NCI-H2171 treated with DMSO at 0.1 percent for 48 hours (cell line): ENCODE measurements at regions not wholly inside any gene's neighbourhood (a gene's known extent, or its start where the extent isn't known, plus 50 kb on each side); places are given as distances from the start of the nearest gene placed in this dataset.
"Not testable (repeated sequence)": the region's sequence is repeated elsewhere in the genome, so short reads cannot be mapped to it uniquely, and the experiment has no call there.

Source experiments
- DNase-seq: peaks from one replicate; lab custom pipeline; 2025; lab: John Stamatoyannopoulos, UW

DNA sequence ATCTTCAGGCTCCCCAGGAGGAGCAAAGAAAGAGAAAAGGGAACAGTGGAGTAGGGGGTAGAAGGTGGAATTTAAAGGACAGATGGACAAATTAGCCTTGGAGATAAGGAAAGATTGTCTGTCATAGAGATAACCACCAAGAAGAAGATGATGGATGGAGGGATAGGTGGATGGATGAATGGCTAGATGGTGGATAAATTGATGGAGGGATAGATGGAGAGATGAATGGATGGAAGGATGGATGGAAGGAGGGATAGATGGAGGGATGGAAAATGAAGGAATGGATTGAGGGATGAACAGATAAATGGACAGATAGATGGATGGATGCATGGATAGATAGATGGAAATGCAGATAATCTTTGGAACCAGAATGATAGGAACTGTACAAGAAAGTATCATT is 102.8 kb downstream of the TNFAIP3 start:
- DNase-seq = no peak

DNA sequence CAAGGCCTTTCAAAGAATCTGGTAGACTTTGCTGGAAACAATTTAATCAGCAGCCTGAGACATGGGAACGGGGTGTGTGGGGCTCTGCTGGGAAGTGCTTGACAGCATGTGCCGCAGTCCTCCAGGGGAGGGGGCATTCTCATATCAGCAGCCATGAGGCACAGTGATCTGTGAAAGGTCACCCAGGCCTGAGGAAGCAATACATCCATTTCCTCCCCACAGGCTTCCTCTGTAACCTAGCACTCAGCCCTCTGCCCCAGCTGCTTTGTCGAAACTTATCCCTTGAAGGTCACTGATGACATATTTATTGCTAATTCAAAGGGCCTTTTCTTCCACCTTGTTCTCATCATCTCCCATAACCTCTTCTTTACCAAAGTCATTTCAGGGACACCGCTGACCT is 103.3 kb downstream of the TNFAIP3 start:
- DNase-seq = no peak

DNA sequence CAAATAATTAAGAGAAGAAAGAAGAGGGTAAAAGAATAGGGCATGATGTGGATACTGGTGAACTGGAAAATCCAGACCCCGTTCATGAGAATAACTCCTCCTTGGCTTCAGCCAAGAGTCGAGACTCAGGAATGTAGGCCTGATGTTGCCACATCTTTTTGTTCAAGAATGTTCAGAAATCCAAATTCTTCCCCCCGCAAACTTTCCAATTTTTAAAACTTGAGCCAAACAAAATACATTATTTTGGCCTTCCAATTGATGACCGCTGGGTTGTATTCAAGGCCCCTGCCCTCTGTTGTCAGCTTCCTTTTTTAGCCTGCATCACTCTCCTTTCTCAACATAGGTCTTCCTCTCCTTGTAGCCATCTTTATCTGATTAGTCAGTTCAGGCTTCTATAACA is 106.1 kb downstream of the TNFAIP3 start:
- DNase-seq = no peak

DNA sequence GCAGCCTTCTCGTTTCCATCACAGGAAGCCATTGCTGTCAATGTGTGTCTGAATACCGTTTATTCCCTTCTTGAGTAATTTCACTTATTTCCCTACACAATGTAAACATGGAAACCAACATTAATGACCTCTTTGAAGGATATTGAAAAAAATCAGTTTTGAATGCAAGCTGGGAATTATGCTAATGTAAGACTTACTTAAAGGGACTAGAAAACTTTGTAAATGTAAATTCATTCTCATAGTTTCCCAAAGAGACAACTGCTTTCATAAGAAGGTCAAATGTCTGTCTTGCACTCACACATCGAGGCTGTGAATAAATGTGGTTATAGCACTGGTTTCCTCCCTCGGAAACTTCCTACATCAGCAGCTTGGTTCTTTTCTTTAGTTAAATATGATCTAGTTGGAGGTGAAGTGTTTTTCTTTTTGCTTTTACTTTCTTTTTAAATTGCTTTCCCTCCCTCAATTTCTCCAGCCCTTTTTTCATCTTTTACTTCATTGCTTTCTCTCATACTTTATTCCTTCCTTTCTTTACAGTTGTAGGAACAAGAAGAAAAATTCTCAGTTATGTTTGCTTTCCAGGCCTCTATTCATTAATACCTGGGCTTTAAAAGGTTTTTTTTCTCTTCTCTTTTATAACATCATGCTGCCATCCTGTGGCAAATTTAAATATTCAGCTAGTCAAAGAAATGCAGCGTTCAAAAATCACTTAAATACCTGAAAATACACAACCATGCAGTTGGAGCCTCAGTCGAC is 108.3 kb downstream of the TNFAIP3 start:
- peak; percentile 49 for DNase-seq

DNA sequence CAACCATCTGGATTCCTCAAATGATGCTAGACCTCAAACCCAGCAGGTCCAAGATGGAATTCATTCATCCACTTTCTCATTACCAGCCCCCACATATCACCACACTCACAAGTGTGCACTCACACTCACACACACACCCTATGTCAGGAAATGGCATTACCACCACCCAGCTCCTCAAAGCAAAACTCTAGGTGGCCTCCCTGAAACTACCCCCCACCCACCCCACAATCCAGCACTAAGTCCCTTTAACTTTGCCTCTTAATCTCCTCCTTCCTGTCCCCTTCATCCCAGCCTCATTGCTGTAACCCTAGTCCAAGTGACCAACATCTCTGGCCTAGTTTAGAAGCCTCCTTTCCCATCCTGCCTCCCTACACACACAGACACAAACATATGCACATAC is 109.4 kb downstream of the TNFAIP3 start:
- DNase-seq = no peak

DNA sequence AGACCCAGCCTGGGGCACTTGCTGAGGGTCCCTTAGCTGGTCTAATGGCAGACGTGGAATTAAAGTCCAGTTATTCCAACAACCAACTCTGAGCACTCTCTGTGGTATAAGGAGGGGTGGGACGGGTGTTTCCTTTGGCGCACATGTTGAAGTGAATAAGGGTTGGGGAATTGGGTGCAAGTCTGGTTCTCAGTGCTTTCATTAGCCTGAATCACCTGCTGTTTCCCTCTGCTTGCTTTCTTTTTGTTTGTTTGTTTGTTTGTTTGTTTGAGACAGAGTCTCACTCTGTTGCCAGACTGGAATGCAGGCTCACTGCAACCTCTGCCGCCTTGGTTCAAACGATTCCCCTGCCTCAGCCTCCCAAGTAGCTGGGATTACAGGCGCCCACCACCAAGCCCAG is 110.1 kb downstream of the TNFAIP3 start:
- DNase-seq = no peak

DNA sequence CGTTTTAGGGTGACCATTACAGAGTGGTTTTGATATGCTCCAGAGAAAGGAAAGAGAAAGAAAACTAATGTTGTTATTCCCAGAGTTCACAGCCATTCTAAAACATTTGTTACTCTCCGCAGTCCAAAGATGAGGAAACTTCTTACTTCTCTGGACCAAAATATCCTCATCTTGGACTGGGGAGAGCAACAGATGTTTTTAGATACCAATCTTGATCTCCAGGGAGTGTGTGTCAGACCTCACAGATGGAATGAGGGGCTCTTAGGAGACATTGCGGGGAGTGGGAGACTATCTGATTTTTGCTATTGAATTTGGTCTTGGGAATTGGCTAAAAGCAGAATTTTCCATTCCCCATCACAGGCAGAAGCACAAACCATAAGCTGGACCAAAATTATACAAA is 110.8 kb downstream of the TNFAIP3 start:
- DNase-seq = peak; percentile 61

DNA sequence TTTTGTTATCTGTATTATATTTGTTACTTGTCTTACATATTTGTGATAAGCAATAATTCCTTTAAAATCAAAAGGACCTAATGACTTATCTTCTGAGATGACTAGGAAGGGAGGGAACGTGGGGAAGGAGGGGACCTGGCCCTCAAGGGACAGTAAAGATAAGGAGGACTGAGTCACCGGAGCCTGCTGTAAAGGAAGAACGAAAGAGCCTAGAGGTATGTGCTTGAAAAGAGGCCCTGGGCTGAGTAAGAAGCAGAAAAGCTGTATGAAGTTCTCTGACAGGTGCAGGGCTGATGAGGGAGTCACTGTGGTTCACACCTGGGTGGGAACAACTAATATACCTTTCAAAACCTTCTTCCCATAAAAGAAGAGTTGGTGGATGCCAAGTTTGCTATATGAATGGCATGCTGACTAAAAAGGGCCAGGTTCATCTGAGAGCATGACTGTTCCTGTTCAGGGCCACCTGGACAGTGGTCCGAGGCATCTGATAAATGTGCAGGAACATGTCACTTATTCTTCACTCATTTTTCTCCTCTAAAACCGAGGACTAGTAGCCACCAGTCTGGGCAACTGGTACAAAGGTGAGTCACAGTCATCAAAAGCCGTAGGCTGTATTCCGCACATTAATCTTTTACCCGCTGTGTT is 111.3 kb downstream of the TNFAIP3 start:
- DNase-seq = peak; percentile 31

DNA sequence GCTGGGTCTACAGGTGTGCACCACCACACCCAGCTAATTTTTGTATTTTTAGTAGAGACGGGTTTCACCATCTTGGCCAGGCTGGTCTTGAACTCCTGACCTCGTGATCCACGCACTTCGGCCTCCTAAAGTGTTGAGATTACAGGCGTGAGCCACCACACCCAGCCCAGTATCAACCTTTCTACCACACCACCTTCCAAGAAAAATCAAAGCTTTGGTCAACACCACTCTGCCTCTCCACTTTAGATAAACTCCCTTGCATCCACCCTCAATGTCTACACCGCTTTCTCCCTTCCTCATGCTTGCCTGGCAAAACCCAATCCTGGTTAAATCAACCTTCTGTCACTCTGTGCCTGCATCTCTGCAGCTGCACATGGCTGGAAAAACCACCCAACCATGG is 112.2 kb downstream of the TNFAIP3 start:
- DNase-seq = not testable (repeated sequence)

DNA sequence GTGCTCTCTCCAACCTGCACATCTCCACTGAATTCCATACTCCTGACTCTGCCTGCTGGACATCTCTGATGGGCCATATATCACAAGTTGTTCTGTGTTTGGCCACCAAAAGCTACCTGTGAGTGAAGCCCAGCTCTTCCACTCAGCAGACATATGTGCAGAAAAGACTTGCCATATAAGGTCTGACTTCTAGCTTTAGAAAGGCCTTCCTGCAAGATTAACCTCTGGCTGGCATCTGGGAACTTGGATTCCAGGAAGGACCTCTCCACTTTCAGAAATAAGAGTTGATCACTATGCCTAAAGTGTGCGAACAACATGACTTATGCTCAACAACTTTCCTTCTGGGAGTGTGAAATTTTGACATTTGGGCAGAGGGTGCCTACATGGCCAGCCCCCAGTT is 113.7 kb downstream of the TNFAIP3 start:
- no peak for DNase-seq

DNA sequence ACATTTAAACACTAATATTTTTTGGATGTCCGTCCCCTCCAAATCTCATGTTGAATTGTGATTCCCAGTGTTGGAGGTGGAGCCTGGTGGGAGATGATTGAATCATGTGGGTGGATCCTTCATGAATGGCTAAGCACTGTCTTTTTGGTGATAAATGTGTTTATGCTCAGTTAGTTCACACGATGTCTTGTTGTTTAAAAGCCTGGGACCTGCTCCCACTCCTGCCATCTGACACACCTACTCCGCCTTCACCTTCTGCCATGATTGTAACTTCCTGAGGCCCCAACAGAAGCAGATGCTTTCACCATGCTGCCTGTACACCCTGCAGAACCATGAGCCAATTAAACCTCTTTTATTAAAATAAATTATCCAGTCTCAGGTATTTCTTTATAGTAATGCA is 114.7 kb downstream of the TNFAIP3 start:
- DNase-seq = peak; percentile 78

DNA sequence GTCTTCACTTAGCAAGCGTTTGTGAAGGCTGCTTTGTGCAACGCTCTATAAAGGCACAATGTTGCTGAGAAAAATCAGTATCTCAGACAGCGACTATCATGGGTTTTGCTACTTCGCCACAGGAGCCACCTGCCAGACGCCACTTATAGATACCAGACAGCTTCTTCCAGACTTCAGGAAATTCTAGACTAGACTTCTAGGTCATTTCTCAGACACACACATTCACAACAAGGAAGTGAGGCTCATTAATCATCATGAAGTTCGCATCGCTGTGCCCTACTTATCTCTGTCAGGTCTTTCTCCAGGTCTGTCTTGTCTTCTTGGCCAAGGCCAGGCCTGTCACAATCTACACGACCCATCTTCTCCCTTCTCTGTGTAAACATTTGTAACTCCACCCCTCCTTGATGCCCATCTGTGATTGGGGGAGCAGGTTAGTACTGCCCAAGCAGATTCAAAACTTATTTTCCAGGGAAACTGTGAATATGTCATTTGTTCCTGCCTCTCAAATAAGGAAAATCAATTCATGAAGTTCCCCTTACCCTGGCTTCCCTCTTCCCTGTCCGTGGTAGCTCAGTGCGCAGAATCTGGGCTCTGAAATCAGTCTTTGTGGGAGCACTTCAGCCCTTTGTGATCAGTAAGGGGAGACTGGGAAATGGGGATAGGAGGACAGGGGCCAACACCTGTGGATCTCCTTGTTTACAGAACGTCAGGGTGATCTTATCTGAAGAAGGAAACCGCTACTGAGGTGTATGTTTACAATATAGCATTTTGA is 115.5 kb downstream of the TNFAIP3 start:
- no peak for DNase-seq

DNA sequence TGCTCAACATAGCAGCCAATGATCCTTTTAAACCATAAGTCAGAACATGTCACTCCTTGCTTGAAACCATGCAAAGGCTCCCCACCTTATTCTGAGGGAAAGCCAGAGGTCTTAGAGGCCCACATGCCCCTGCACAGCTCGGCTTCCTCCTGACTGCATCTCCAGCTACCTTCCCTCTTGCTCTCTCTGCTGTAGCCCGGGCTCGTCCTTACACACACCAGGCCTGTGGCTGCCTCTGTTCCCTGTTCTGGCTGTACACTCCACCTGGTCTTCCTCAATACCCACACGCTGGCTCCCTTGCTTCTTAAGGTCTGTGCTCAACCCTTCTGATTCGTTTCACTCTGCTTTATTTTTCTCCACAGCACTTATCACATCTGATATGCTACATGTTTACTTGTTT is 116.2 kb downstream of the TNFAIP3 start:
- DNase-seq = no peak

DNA sequence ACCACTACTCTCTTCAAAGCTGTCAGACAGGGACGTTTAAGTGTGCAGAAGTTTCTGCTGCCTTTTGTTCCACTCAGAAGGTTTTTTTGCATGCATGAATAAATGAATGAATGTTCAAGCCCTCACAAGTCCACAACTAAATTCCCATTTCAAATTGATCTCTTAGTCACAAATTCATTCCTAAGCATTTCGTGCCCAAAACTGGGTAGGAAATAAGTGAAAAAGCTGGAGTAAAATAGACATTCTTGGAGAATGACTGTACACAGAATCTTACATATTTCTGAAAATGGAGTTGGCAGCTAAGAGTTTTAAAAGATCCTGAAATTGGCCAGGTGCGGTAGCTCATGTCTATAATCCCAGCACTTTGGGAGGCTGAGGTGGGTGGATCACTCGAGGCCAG is 117.6 kb downstream of the PERP start:
- no peak for DNase-seq

DNA sequence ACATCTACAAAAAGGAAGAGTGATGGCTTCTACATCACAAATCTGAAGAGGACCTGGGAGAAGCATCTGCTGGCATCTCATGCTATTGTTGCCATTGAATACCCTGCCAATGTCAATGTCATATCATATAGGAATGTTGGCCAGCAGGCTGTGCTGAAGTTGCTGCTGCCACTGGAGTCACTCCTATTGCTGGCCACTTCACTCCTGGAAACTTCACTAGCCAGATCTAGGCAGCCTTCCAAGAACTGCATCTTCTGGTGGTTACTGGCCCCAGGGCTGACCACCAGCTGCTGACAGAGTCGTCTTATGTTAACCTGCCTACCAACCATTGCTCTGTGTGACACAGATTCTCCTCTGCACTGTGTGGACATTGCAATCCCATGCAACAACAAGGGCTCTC is 111.8 kb downstream of the PERP start:
- DNase-seq = no peak

DNA sequence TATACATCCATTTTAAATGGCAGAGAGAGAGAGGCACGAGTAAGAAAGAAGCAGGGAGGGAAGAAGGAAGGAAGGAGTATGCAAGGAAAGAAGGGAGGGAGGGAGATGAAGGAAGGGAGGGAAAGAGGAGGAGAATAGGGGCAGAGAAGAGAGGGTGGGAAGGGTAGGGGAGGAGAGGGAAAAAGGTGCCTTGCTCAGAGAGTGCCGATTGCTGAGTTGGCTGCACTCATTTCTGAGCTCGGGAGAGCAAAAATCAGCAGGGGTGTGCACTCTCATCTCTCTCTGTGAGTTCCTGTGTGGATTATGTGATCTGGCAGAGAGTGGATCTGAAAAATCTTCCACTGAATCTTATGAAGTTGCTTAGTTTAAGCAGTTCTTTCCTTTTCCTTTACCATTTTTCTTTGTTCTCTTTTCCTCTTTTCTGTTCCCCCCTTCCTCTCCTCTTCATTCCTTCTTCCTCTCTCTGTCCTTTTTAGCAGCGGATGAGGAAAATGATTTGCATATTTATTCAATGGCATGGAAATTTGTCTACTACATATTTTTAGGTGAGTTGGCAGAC is 108.7 kb downstream of the PERP start:
- DNase-seq = no peak

DNA sequence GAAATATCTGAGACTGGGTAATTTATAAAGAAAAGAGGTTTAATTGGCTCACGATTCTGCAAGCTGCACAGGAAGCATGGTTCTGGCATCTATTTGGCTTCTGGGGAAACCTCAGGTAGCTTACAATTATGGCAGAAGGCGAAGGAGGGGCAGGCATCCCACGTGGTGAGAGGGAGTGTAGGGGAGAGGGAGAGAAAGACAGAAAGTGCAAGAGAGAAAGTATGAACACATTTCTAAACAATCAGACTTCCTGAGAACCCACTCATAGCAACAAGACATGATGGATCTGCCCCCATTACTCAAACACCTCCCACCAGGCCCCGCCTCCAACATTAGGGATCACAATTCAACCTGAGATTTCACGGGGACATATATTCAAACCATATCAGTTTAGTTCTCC is 107.4 kb downstream of the PERP start:
- no peak for DNase-seq

DNA sequence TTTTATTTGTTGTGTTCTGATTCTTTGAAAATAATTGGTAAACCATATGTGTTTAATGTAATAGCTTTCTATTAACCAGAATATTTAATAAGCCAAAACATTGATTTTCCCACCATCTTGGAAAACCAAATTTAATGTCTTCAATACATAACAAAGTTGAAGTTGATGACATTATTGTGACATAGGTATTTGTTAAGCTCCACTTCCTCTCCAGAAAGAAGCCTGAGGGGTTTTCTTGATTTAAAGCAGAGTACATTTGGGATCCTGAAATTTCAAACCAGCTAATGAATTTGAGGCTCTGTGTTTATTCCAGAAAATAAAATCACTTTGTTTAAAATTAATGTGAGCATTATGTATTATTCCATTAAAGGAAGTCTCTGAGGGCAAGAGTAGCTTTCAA is 106.3 kb downstream of the PERP start:
- no peak for DNase-seq

DNA sequence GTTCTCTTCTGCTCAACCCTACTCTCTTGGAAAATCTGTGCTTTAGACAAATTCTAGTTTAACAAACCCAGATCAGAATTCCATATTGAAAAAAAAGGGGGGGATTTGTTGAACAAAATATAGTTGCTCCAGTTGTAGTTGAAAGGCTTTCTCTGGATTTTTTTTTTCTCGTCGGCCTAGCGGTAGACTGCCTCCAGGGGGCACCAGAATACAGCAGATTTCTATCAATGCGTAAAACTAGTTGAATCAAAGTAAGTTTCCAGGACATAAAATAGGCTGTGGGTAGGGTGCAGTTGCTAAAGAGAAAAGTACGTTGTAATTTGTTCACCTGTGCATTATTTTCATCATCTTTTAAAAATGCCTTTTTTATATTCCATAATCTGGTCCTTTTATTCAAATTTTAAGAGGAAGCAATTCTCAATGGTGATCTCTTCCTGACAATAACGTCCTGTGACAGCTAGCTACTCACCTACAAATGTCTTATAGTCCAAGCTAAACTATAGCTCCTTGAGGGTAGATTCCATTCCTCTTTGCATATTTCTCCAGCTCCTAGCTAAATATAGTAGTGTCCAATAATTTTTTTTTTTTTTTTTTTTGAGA is 105.4 kb downstream of the PERP start:
- peak; percentile 66 for DNase-seq

DNA sequence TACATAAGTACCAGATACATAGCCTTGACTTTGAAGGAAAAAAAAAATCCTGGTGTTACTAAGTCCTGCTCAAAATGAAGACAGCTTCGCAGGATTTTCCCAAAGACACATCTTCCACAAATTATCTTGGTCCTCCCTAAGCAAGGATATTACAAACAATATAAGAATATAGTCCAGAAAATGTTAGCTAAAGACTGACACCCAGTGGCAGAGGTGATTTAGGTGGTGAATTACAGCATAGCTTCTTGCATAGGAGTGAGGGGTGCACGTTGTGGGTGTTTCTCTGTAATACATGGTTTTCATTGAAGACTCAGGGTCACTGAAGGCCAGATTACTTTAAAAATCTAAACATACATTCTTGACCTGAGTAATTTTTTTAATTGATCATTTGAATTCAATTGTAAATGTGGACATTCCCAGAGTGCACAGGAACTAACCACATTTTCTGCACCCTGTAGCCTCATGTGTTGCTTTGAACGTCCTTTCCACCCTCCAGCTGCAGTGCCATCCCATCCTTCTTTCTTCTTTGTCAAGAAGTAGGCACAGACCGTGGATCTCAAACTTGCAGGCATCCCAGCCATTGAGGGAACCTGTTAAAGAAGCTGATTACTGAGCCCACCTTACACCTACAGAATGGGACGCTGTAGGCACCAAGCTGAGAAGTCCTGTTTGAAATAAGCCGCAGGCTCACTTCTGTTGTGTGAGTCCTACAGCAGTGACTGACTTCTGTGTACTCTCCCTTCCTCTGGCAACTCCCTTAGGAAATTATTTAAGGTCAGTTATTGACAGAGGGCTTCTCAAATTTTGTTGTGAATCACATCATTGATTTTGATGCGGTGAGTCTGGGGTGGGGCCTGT is 102.6 kb downstream of the PERP start:
- peak; percentile 67 for DNase-seq

DNA sequence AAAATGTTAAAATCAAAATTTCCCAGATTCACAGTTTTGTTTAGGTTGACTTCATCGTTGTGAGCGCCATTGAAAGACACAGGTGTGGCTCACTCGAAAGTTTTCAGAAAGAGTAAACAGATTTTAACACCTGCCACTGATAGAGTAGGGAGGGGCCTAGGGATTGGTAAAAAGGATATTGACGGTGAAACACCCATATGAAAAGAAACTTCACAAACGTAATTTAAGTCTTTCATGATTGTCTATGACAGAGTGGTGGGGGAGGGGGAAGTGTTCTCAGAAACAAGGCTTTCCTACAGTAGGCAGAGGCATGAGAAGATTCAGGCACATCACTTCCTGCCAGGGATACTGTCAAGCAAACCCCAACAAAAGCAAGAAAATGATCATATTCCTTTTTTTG is 101.4 kb downstream of the PERP start:
- DNase-seq = no peak
